H1 (cell line): ENCODE measurements at regions not wholly inside any gene's neighbourhood (a gene's known extent, or its start where the extent isn't known, plus 50 kb on each side); places are given as distances from the start of the nearest gene placed in this dataset.

Experiments used
- ASH2L ChIP-seq: fragments of 200-600, 300-600 bp; sonication (generic); IDR thresholded peaks from one replicate; pipeline ENCODE4 v1.7.1; 2017; ENCODE audit warnings: low read length
- ATF3 ChIP-seq: IDR thresholded peaks from 2 replicates; pipeline ENCODE4 v1.6.1; 2011; ENCODE audit warnings: low read depth, mild to moderate bottlenecking, low read length; ENCODE audit not compliant: insufficient read depth
- CBX5 ChIP-seq: fragments of 300-800, 300-1000 bp; sonication (generic); IDR thresholded peaks from 2 replicates; pipeline ENCODE4 v1.7.1; 2016; ENCODE audit warnings: antibody characterized with exemption, low read length, low read depth
- MAFK ChIP-seq: IDR thresholded peaks from 2 replicates; pipeline ENCODE4 v1.6.1; 2012; ENCODE audit warnings: low read depth, mild to moderate bottlenecking, improper control_type of control experiment, low read length

- TF ChIP-seq MAFK (no peak), ASH2L (no peak), ATF3 (no peak), CBX5 (no peak)
Measured at GRCh38 chrY:19006234-19006633, 232.7 kb upstream of the HSFY2 start (continued).
